ENCODE measurements at regions not wholly inside any gene's neighbourhood (a gene's known extent, or its start where the extent isn't known, plus 50 kb on each side); places are given as distances from the start of the nearest gene placed in this dataset.

DNA sequence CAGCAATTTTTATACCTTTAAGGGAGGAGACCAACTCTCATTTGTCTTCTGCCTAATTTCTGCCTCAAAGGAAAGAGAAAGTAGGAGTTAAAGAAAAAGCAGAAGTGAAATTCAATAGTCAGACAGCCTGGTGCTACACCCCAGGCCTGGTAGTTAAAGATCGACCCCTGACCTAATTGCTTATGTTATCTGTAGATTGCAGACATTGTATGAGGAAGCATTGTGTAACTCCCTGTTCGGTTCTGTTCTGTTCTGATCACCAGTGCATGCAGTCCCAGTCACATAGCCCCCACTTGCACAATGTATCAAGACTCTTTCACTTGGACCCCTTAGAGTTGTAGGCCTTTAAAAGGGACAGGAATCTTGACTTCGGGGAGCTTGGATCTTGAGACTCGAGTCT lies 335.9 kb upstream of the AR start:
- no peak for TF ChIP-seq CTCF (IDR thresholded peaks at IDR 0.05)

- TF ChIP-seq CTCF (IDR thresholded peaks at IDR 0.05): no peak
Measured at GRCh38 chrX:67159437-67159836, 384.4 kb upstream of the AR start.

DNA sequence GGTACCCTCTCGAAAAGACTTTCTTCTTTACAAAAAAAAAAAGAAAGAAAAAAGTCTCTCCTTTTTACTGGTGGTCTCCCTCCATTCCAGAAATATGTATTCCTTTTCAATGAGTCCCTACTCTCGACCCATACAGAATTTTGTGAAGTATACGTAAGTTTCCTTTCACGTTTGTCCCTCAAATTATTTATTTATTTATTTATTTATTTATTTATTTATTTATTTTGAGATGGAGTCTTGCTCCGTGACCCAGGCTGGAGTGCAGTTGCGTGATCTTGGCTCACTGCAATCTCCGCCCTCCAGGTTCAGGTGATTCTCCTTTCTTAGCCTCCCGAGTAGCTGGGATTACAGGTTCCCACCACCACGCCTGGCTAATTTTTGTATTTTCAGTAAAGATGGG lies 429.2 kb upstream of the AR start:
- no peak for TF ChIP-seq CTCF (IDR thresholded peaks at IDR 0.05)

DNA sequence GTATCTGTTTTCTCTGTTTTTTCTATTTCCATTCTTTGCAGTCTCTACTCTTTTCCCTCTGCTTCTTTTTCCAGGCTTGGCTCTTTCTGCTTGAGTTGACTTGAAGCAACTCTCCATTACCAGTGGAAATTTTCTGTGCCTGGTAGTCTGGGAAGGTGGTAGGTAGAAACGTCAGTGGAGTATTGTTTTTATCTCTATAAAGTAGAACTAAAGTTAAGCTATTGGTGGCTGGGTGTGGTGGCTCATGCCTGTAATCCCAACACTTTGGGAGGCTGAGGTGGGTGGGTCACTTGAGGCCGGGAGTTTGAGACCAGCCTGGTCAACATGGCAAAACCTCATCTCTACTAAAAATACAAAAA lies 438.1 kb upstream of the AR start:
- TF ChIP-seq CTCF (IDR thresholded peaks at IDR 0.05): no peak

DNA sequence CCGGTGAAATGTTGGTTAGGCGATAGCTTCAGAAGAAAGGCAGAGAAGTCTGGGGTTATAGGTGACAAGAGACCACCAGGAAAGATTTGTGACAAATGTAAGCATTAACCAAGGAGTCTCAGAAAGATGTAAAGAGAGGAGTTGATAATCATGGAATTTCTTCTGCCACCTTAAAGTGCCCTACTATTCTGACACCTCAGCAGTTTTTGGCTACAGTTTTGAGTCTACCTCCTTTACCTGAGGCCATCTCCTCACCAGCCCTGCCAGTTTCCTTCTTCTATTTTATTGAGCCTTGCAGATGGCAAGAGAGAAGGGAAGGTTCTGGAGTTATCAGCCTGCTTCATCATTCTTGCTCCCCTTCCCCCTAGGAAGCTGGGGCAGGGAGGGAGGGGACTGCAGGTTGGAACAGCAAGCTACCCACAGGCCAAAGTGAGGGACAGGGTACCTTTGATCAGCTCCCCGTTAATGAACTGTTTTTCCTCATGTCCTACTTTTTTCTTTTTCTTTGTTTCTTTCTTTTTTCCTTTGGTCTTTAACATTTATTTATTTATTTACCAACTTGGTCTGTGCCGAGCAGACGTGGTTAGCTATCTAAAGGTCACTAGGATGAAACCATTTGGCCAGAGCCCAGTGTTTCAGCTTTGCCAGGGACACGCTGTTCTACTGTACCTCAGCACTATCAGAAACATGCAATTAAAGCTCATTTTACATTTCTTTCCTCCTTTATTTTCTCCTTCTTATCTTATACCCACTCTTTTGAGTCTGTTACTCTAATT lies 438.7 kb upstream of the AR start:
- TF ChIP-seq CTCF (IDR thresholded peaks at IDR 0.05): no peak

GRCh38 chrX:67100031-67100884 lies 443.6 kb upstream of the AR start:
- no peak for TF ChIP-seq CTCF (IDR thresholded peaks at IDR 0.05)

DNA sequence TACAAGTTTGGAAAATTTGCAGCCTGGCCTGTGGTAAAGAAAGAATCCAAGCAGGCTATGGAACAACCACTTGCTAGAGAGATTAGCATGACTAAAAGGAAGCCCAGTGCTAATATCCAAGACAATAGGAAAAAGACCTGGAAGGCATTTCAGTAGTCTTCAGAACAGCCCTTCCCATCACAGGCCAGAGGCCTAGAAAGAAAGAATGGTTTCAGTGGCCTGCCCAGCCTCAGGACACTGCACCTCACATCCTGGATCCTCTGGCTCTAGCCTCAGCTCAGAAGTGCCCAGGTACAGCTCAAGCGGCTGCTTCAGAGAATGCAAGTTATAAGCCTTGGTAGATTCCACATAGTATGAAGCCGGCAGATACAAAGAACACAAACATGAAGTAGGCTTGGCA lies 449.8 kb upstream of the AR start:
- TF ChIP-seq CTCF (IDR thresholded peaks at IDR 0.05): no peak

All from LNCAP (cell line).